ENCODE measurements at regions not wholly inside any gene's neighbourhood (a gene's known extent, or its start where the extent isn't known, plus 50 kb on each side); places are given as distances from the start of the nearest gene placed in this dataset.
"Not testable (repeated sequence)": the region's sequence is repeated elsewhere in the genome, so short reads cannot be mapped to it uniquely, and the experiment has no call there.

- DNase-seq (ENCODE audit: low spot score), result no peak
These were observed 351.8 kb upstream of the FZD8 start for GRCh38 chr10:35993591-35994515.

DNA sequence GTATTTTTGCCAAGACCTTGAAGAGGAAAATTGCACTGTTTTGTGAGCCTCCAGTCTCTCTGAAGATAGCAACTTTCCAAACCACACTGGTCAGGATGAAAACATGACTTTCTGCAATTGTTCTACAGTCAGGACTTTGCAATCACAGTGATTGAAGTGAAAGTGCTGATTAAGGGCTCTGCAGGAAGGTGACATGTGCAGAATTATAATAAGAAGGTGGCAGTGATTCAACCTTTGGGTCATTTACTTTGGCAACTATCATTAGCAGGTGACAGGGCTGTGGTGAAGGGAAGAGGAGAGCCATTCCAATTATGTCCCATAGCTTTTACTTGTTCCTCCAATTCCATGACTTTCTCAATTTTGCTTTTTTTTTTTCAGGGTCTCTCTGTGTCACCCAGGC, 350.0 kb upstream of the FZD8 start:
- DNase-seq (ENCODE audit: low spot score), result no peak

GRCh38 chr10:35986756-35987502, 344.8 kb upstream of the FZD8 start:
- DNase-seq (ENCODE audit: low spot score), result no peak

DNA sequence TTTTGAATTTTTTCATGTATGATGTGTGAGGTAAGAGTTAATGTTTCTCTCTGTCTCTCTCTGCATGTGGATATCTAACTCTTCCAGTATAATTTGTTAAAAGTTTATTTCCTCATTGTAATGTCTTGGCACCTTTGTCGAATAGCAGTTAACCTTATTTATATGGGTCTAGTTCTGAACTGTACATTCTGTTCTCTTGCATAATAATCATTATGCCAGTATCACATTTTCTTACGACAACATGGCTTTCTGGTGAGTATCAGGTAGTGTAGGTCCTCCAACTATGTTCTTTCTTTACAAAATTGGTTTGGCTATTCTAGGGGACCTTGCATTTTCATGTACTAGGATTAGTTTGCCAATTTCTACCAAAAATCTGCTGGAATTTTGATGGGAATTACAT, 337.0 kb upstream of the FZD8 start:
- DNase-seq (ENCODE audit: low spot score), result no peak

- not testable (repeated sequence) for DNase-seq (ENCODE audit: low spot score)
These were observed 332.0 kb upstream of the FZD8 start for GRCh38 chr10:35973912-35974591.

- no peak for DNase-seq (ENCODE audit: low spot score)
These were observed 330.2 kb upstream of the FZD8 start for GRCh38 chr10:35972275-35972674.

GRCh38 chr10:35971397-35971796, 329.3 kb upstream of the FZD8 start:
- DNase-seq (ENCODE audit: low spot score), result no peak

- no peak for DNase-seq (ENCODE audit: low spot score)
These were observed 321.6 kb upstream of the FZD8 start for GRCh38 chr10:35963685-35964084.

DNA sequence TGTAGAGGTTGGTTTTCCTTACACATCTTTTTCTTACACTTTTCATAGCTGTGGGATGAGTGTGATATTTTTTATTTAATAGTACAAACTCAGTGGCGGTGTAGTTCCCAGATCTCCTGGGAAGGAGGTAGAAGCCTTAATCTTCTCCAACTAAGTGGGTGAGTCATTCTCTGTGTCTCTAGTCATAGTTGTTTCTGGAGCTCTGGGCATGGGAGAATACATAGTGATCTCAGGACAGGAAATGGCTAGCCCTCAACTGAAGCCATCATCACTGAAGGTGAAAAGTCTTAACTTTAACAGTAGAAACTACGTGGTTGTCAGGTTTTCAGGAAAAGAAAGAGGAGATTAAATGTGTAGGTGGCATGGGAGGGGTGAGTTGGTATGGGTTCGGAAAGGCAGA, 319.4 kb upstream of the FZD8 start:
- no peak for DNase-seq (ENCODE audit: low spot score)

- DNase-seq (ENCODE audit: low spot score), result no peak
These were observed 317.2 kb upstream of the FZD8 start for GRCh38 chr10:35959252-35959651.

DNA sequence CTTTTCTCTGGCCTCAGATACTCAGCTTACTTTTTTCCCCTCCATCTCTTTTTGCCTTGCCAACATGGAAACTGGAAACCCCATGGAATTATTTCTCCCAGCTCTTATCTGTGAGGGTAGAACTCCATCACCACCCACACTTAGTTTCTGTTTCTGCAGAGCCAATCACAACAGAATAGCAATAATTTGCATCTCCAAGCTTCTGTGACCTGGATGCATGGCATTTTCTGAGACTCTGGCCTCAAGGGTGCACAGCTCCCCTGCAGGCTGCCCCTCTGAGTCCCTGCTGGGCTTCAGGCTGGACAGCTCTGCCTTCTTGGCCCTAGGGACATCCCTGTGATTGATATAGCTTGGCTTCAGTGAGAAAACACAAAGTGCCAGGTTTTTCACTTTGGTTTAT, 316.5 kb upstream of the FZD8 start:
- not testable (repeated sequence) for DNase-seq (ENCODE audit: low spot score)

- DNase-seq (ENCODE audit: low spot score), result no peak
These were observed 308.6 kb upstream of the FZD8 start for GRCh38 chr10:35950701-35951100.

GRCh38 chr10:35950226-35950625, 308.1 kb upstream of the FZD8 start:
- no peak for DNase-seq (ENCODE audit: low spot score)

DNA sequence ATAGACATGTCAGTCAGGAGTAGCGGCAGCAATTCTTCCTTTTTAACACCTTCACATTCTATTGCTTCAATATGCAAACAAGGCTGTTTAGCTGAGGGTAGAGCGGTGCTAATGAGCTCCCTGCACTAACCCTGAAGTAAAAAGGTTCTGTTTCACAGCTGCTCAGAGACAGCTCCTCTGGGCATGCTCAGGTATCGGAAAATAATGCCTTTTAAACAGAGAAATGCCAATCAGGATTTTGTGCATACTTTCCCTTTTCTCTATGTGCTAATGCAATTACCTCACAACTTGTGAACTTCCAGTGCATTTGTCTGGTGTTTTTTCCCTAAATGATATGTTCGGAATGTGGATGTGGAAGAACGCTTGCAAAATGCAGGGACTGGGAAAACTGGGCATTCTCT, 307.7 kb upstream of the FZD8 start:
- DNase-seq (ENCODE audit: low spot score), result no peak

DNA sequence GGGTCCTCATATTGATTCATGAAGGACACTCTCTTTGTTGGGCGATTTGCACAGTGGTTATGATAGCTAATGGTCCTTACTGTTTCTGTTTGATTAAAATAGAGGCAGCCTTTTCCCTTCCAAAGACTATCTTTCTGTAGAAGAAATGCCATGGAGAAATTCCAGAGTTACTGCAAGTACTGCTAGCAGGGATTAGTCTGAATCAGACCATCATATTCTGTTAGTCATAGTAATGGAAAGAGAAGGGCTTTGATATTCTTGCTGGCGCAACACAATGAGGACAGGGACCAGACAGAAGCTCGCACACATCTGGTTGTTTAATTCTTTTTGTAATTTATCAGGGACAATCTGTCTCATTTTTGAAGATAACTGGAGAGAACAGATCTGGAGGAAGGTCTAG, 304.5 kb upstream of the FZD8 start:
- DNase-seq (ENCODE audit: low spot score), result no peak

- DNase-seq (ENCODE audit: low spot score), result no peak
These were observed 300.0 kb upstream of the FZD8 start for GRCh38 chr10:35942057-35942456.

- no peak for DNase-seq (ENCODE audit: low spot score)
These were observed 298.3 kb upstream of the FZD8 start for GRCh38 chr10:35940141-35941041.

DNA sequence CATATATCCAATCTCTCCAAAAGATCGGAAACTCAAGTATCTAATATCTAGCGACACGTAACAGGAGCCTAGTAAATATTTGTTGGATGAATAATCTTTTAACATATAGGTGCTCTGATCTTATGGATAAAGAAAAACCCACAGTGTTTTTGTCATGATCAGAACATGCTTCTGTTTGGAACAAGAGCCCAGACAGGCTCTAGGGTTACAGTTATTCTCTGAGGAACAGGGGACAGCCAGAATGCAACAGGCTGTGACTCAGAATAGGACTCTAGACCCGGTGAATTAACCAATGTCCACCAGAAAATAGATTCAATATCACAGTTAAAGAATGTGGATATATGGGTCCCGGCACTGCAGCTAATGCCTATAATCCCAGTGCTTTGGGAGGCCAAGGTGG, 296.1 kb upstream of the FZD8 start:
- no peak for DNase-seq (ENCODE audit: low spot score)

GRCh38 chr10:35937546-35937945, 295.4 kb upstream of the FZD8 start:
- no peak for DNase-seq (ENCODE audit: low spot score)

DNA sequence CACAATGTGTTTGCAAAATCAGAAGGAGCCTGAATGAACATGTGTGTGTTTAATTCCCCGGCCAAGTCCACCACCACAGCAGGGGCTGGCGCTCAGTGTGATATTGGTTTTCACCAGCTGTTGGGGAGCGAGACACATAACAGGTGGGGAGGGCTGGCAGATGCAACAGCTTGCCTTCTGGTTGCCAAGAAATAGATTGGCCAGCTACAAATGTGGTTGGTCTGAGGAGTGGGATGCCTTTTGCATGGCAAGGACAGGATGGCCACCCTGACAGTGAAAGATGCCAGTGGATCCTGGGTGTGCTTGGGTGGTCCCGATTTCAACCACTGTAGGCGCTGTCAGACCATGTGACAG, 292.5 kb upstream of the FZD8 start:
- DNase-seq (ENCODE audit: low spot score), result no peak

GRCh38 chr10:35933940-35934641, 292.0 kb upstream of the FZD8 start:
- DNase-seq (ENCODE audit: low spot score), result no peak

All from LoVo (cell line).